PC-9 (cell line): ENCODE measurements at regions not wholly inside any gene's neighbourhood (a gene's known extent, or its start where the extent isn't known, plus 50 kb on each side); places are given as distances from the start of the nearest gene placed in this dataset.

Experiments used
- EZH2 ChIP-seq: fragments of 200-600 bp; sonication (generic); IDR thresholded peaks from 2 replicates; pipeline ENCODE4 v1.8.0; 2017; ENCODE audit warnings: antibody characterized with exemption, low read depth
- TF ChIP-seq, protein P1 (sequence below): fragments of 200-600 bp; sonication (generic); conservative IDR thresholded peaks from 2 replicates; pipeline ENCODE4 v1.6.1; 2017; ENCODE audit warnings: mixed run types, antibody characterized with exemption, mild to moderate bottlenecking, moderate library complexity

DNA sequence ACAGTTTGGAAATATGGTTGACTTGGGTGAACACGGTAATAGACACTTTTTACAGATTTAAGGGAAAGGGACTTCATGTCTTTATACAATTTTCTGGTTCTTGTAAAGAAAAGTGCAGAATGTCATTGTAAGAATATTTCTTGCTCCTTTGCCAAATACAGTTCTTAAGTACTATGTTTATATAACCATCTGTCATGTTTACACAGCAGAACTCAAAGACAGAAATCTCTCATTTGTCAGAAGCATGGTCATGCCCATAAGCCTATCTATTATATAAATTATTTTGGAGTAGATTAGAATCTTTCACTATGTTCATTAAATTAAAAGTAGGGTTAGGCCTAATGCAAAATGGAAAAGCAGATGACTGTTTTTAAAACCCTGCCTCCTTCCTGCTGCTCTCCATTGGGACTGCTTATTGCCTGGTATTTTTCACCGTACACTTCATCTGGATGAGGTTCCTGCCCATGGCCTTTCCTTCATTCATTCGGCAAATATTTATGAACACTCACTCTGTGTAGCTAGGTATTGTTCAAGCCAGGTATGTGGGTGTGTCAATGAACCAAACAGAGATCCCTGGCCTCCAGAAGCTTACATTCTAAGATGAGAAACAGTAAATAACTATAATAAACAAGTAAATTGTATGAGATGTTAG is 558.1 kb downstream of the NR2F1-AS1 start:
- TF ChIP-seq, protein P1, sequence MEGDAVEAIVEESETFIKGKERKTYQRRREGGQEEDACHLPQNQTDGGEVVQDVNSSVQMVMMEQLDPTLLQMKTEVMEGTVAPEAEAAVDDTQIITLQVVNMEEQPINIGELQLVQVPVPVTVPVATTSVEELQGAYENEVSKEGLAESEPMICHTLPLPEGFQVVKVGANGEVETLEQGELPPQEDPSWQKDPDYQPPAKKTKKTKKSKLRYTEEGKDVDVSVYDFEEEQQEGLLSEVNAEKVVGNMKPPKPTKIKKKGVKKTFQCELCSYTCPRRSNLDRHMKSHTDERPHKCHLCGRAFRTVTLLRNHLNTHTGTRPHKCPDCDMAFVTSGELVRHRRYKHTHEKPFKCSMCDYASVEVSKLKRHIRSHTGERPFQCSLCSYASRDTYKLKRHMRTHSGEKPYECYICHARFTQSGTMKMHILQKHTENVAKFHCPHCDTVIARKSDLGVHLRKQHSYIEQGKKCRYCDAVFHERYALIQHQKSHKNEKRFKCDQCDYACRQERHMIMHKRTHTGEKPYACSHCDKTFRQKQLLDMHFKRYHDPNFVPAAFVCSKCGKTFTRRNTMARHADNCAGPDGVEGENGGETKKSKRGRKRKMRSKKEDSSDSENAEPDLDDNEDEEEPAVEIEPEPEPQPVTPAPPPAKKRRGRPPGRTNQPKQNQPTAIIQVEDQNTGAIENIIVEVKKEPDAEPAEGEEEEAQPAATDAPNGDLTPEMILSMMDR = no peak
- TF ChIP-seq EZH2 = no peak
